MM.1S (cell line): ENCODE measurements at regions not wholly inside any gene's neighbourhood (a gene's known extent, or its start where the extent isn't known, plus 50 kb on each side); places are given as distances from the start of the nearest gene placed in this dataset.

ENCODE experiments used
- EZH2phosphoT487 ChIP-seq: fragments of 300-600 bp; sonication (generic); IDR thresholded peaks from 2 replicates; pipeline ENCODE4 v1.6.1; 2018; ENCODE audit warnings: antibody characterized with exemption, low read length
- TF ChIP-seq, protein P1 (sequence below): fragments of 300-600 bp; sonication (generic); IDR thresholded peaks from 2 replicates; pipeline ENCODE4 v1.5.1; 2016; ENCODE audit warnings: antibody characterized with exemption, low read length, mixed read lengths

DNA sequence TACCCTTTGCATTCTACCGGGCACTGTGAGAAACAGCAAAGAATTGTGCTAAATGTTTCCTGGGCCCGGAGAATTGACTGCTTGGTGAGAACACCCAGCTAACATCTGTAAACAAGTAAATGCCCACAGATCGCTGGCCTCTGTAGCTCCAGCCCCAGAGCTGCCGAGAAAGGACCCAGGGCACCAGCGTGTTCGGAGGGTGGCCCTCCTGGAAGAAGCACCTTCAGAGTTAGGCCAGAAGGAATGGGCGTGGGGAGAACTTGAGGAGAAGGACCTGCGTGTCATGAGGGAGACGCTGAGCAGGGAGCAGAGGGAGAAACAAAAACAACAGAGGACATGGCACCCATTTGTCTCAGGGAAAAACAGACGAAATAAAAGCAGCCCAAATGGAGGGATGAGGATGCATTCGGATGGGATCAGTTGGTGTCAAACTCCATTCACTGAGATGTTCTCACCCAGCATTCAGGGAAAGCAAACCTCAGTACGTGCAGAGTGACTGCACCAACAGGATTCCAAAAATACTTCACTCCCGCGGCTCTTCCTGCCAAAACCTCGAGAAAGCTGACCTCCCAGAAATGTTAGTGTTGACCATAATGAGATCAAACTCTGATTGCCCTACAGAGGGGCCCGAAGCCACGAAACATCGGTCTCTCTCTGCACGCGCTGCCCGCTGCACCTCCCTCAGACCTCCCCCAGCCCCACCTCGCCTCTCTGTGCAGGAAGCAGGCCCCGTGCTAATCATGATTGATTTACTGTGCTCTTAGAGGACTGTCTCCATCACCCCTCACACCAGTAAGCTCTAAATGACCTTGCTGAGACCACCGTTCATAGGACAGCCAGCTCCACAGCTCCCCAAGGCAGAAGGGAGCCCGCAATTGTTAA lies 376.3 kb upstream of the SALL3 start:
- no peak for TF ChIP-seq EZH2phosphoT487
- TF ChIP-seq, protein P1, sequence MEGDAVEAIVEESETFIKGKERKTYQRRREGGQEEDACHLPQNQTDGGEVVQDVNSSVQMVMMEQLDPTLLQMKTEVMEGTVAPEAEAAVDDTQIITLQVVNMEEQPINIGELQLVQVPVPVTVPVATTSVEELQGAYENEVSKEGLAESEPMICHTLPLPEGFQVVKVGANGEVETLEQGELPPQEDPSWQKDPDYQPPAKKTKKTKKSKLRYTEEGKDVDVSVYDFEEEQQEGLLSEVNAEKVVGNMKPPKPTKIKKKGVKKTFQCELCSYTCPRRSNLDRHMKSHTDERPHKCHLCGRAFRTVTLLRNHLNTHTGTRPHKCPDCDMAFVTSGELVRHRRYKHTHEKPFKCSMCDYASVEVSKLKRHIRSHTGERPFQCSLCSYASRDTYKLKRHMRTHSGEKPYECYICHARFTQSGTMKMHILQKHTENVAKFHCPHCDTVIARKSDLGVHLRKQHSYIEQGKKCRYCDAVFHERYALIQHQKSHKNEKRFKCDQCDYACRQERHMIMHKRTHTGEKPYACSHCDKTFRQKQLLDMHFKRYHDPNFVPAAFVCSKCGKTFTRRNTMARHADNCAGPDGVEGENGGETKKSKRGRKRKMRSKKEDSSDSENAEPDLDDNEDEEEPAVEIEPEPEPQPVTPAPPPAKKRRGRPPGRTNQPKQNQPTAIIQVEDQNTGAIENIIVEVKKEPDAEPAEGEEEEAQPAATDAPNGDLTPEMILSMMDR = no peak
